Activated CD8-positive, alpha-beta memory T cell treated with anti-CD3 and anti-CD28 coated beads for 48 hours (primary cell): ENCODE measurements at regions not wholly inside any gene's neighbourhood (a gene's known extent, or its start where the extent isn't known, plus 50 kb on each side); places are given as distances from the start of the nearest gene placed in this dataset.
"Not testable (repeated sequence)": the region's sequence is repeated elsewhere in the genome, so short reads cannot be mapped to it uniquely, and the experiment has no call there.

Experiments
- DNase-seq, 3 experiments: peaks; one replicate each; pipeline ENCODE4 v3.0.0-alpha.2; 2020; ENCODE audit warnings: low read depth in 2 of 3, low spot score in 2 of 3

- no peak for DNase-seq
These were observed 638.0 kb upstream of the VRK2 start for GRCh38 chr2:57408587-57408986.

GRCh38 chr2:57417007-57417406, 629.6 kb upstream of the VRK2 start:
- DNase-seq, result no peak

GRCh38 chr2:57418859-57419346, 627.7 kb upstream of the VRK2 start:
- DNase-seq, result not testable (repeated sequence)

GRCh38 chr2:57429831-57430230, 616.8 kb upstream of the VRK2 start:
- no peak for DNase-seq

- DNase-seq, result no peak
These were observed 614.1 kb upstream of the VRK2 start for GRCh38 chr2:57432528-57432927.

- DNase-seq, result no peak
These were observed 612.2 kb upstream of the VRK2 start for GRCh38 chr2:57434441-57434840.

GRCh38 chr2:57434972-57435371, 611.6 kb upstream of the VRK2 start:
- DNase-seq, result no peak

GRCh38 chr2:57437077-57437476, 609.5 kb upstream of the VRK2 start:
- no peak for DNase-seq

- DNase-seq, result no peak
These were observed 606.2 kb upstream of the VRK2 start for GRCh38 chr2:57440437-57440836.

- no peak for DNase-seq
These were observed 603.5 kb upstream of the VRK2 start for GRCh38 chr2:57443086-57443485.

GRCh38 chr2:57443973-57444521, 602.6 kb upstream of the VRK2 start:
- DNase-seq, result no peak

- no peak for DNase-seq
These were observed 601.7 kb upstream of the VRK2 start for GRCh38 chr2:57444752-57445430.

- DNase-seq, result no peak
These were observed 597.8 kb upstream of the VRK2 start for GRCh38 chr2:57448816-57449215.

- DNase-seq, result no peak
These were observed 596.4 kb upstream of the VRK2 start for GRCh38 chr2:57450170-57450569.

- no peak for DNase-seq
These were observed 594.0 kb upstream of the VRK2 start for GRCh38 chr2:57452634-57453033.

GRCh38 chr2:57453945-57454344, 592.7 kb upstream of the VRK2 start:
- no peak for DNase-seq

GRCh38 chr2:57460396-57461276, 586.0 kb upstream of the VRK2 start:
- DNase-seq, result no peak

GRCh38 chr2:57461624-57462023, 585.0 kb upstream of the VRK2 start:
- no peak for DNase-seq

- DNase-seq, result no peak
These were observed 581.5 kb upstream of the VRK2 start for GRCh38 chr2:57465067-57465466.

- DNase-seq, result no peak
These were observed 580.6 kb upstream of the VRK2 start for GRCh38 chr2:57465967-57466366.

- no peak for DNase-seq
These were observed 571.2 kb upstream of the VRK2 start for GRCh38 chr2:57475391-57475790.

- DNase-seq, result no peak
These were observed 566.6 kb upstream of the VRK2 start for GRCh38 chr2:57479981-57480380.
